Activated CD4-positive, alpha-beta memory T cell treated with anti-CD3 and anti-CD28 coated beads for 36 hours (primary cell): ENCODE measurements at regions not wholly inside any gene's neighbourhood (a gene's known extent, or its start where the extent isn't known, plus 50 kb on each side); places are given as distances from the start of the nearest gene placed in this dataset.

ENCODE experiments used
- CTCF ChIA-PET: fragments of 350-600 bp; sonication (Branson Sonifier 250); formaldehyde crosslinking; loops from one replicate; lab custom pipeline; 2021; ENCODE audit warnings: antibody characterized with exemption, inconsistent platforms; lab: Charles Lee
- POLR2A ChIA-PET: fragments of 350-600 bp; sonication (Branson Sonifier 250); formaldehyde crosslinking; loops from one replicate; lab custom pipeline; 2021; ENCODE audit warnings: antibody characterized with exemption; lab: Charles Lee
- DNase-seq: peaks from one replicate; pipeline ENCODE4 v3.0.0-alpha.2; 2020
- H3K27ac Mint-ChIP-seq: one replicate; pipeline ENCODE4 v1.8.0; 2021; ENCODE audit warnings: mixed read lengths
- H3K27me3 Mint-ChIP-seq: one replicate; pipeline ENCODE4 v1.8.0; 2021; ENCODE audit warnings: mixed read lengths
- H3K36me3 Mint-ChIP-seq: one replicate; pipeline ENCODE4 v1.8.0; 2021; ENCODE audit warnings: mixed read lengths
- H3K4me1 Mint-ChIP-seq: one replicate; pipeline ENCODE4 v1.8.0; 2021; ENCODE audit warnings: low read depth, mixed read lengths
- H3K4me3 Mint-ChIP-seq: one replicate; pipeline ENCODE4 v1.8.0; 2021; ENCODE audit warnings: mild to moderate bottlenecking, mixed read lengths
- H3K9me3 Mint-ChIP-seq: one replicate; pipeline ENCODE4 v1.8.0; 2021; ENCODE audit warnings: mixed read lengths
- intact Hi-C: fragments of 100-400 bp; cut with micrococcal nuclease; formaldehyde crosslinking; loops from one replicate; pipeline ENCODE4 v1.15.1; 2023

GRCh38 chr2:47238638-47239037 is 62.3 kb upstream of the CALM2 start:
- Mint-ChIP-seq H3K4me3 (no peak overlapping the region), H3K4me1 (peaks cover 3% of the 10 kb centered on the region), H3K27me3 (peaks cover 2% of the 10 kb centered on the region), H3K36me3 (no peaks in the 10 kb centered on the region), H3K9me3 (no peaks in the 10 kb centered on the region), H3K27ac (no peak overlapping the region)
- ChIA-PET POLR2A (no interaction called here), CTCF (no interaction called here)
- intact Hi-C loops: no loop called here
- DNase-seq: no peak

GRCh38 chr2:47237375-47238334 is 61.3 kb upstream of the CALM2 start:
- peaks cover 2% of the 10 kb centered on the region for H3K27me3 Mint-ChIP-seq
- DNase-seq: peak; percentile 15
- peaks cover 3% of the 10 kb centered on the region for H3K4me1 Mint-ChIP-seq
- no peaks in the 10 kb centered on the region for H3K9me3 Mint-ChIP-seq
- no peaks in the 10 kb centered on the region for H3K36me3 Mint-ChIP-seq
- no peak overlapping the region for H3K27ac Mint-ChIP-seq
- no peak overlapping the region for H3K4me3 Mint-ChIP-seq
- POLR2A ChIA-PET: no interaction called here
- intact Hi-C loops: no loop called here
- CTCF ChIA-PET: no interaction called here

GRCh38 chr2:47236503-47237215 is 60.3 kb upstream of the CALM2 start:
- no peaks in the 10 kb centered on the region for H3K9me3 Mint-ChIP-seq
- CTCF ChIA-PET: no interaction called here
- H3K4me1 Mint-ChIP-seq: peaks cover 3% of the 10 kb centered on the region
- POLR2A ChIA-PET: no interaction called here
- H3K27ac Mint-ChIP-seq: no peak overlapping the region
- H3K27me3 Mint-ChIP-seq: no peaks in the 10 kb centered on the region
- H3K4me3 Mint-ChIP-seq: no peak overlapping the region
- intact Hi-C loops: no loop called here
- DNase-seq: no peak
- no peaks in the 10 kb centered on the region for H3K36me3 Mint-ChIP-seq

GRCh38 chr2:47235132-47235531 is 58.8 kb upstream of the CALM2 start:
- Mint-ChIP-seq H3K4me1 (peaks cover 3% of the 10 kb centered on the region), H3K4me3 (no peak overlapping the region), H3K36me3 (no peaks in the 10 kb centered on the region), H3K27me3 (no peaks in the 10 kb centered on the region), H3K9me3 (no peaks in the 10 kb centered on the region), H3K27ac (no peak overlapping the region)
- CTCF ChIA-PET: no interaction called here
- DNase-seq: no peak
- intact Hi-C loops: no loop called here
- POLR2A ChIA-PET: no interaction called here

- intact Hi-C loops: no loop called here
- no peak for DNase-seq
- Mint-ChIP-seq H3K27ac (no peak overlapping the region), H3K9me3 (no peaks in the 10 kb centered on the region), H3K27me3 (no peaks in the 10 kb centered on the region), H3K4me3 (no peak overlapping the region), H3K36me3 (no peaks in the 10 kb centered on the region), H3K4me1 (peaks cover 3% of the 10 kb centered on the region)
- POLR2A ChIA-PET: no interaction called here
- CTCF ChIA-PET: no interaction called here
Measured at GRCh38 chr2:47234456-47234855, 58.1 kb upstream of the CALM2 start.

- CTCF ChIA-PET: no interaction called here
- H3K36me3 Mint-ChIP-seq: no peaks in the 10 kb centered on the region
- DNase-seq: no peak
- no peak overlapping the region for H3K4me3 Mint-ChIP-seq
- peaks cover 1% of the 10 kb centered on the region for H3K4me1 Mint-ChIP-seq
- H3K9me3 Mint-ChIP-seq: no peaks in the 10 kb centered on the region
- no peak overlapping the region for H3K27ac Mint-ChIP-seq
- H3K27me3 Mint-ChIP-seq: no peaks in the 10 kb centered on the region
- intact Hi-C loops: no loop called here
- POLR2A ChIA-PET: no interaction called here
Measured at GRCh38 chr2:47232738-47233415, 56.6 kb upstream of the CALM2 start.

- Mint-ChIP-seq H3K4me3 (no peak overlapping the region), H3K36me3 (no peaks in the 10 kb centered on the region)
Measured at GRCh38 chr2:47230418-47230817, 54.1 kb upstream of the CALM2 start.

GRCh38 chr2:47227532-47228279 is 51.4 kb upstream of the CALM2 start:
- DNase-seq: no peak
- Mint-ChIP-seq H3K27me3 (no peaks in the 10 kb centered on the region), H3K9me3 (no peaks in the 10 kb centered on the region), H3K27ac (no peak overlapping the region), H3K4me3 (no peak overlapping the region), H3K4me1 (no peaks in the 10 kb centered on the region), H3K36me3 (no peaks in the 10 kb centered on the region)
- intact Hi-C loops: no loop called here
- ChIA-PET POLR2A (no interaction called here), CTCF (interaction anchor here (0.6 kb wide), 2 partner anchors 16 to 103 kb away, joined by 3 to 4 read pairs; no protein-coding TSS in a partner anchor)

More at GRCh38 chr2:47230418-47230817, 54.1 kb upstream of the CALM2 start:
- intact Hi-C loops: no loop called here
- POLR2A ChIA-PET: no interaction called here
- Mint-ChIP-seq H3K9me3 (no peaks in the 10 kb centered on the region), H3K27ac (no peak overlapping the region), H3K4me1 (no peaks in the 10 kb centered on the region), H3K27me3 (no peaks in the 10 kb centered on the region)
- DNase-seq: no peak
- CTCF ChIA-PET: no interaction called here

- H3K9me3 Mint-ChIP-seq: no peaks in the 10 kb centered on the region
- no peaks in the 10 kb centered on the region for H3K4me1 Mint-ChIP-seq
- no peaks in the 10 kb centered on the region for H3K36me3 Mint-ChIP-seq
- no peak overlapping the region for H3K4me3 Mint-ChIP-seq
- intact Hi-C loops: no loop called here
- H3K27me3 Mint-ChIP-seq: no peaks in the 10 kb centered on the region
- DNase-seq: no peak
- POLR2A ChIA-PET: no interaction called here
- no peak overlapping the region for H3K27ac Mint-ChIP-seq
- CTCF ChIA-PET: no interaction called here
Measured at GRCh38 chr2:47226923-47227220, 50.6 kb upstream of the CALM2 start.

GRCh38 chr2:47226132-47226922 is 50.0 kb upstream of the CALM2 start:
- POLR2A ChIA-PET: no interaction called here
- H3K9me3 Mint-ChIP-seq: no peaks in the 10 kb centered on the region
- no peaks in the 10 kb centered on the region for H3K4me1 Mint-ChIP-seq
- no peak overlapping the region for H3K4me3 Mint-ChIP-seq
- intact Hi-C loops: no loop called here
- H3K27me3 Mint-ChIP-seq: no peaks in the 10 kb centered on the region
- H3K36me3 Mint-ChIP-seq: no peaks in the 10 kb centered on the region
- H3K27ac Mint-ChIP-seq: no peak overlapping the region
- CTCF ChIA-PET: no interaction called here
- no peak for DNase-seq
